Activated T-cell treated with anti-CD3 and anti-CD28 coated beads, Interleukin-2, amount 50 U/mL, for 4 hours (primary cell): ENCODE measurements at regions not wholly inside any gene's neighbourhood (a gene's known extent, or its start where the extent isn't known, plus 50 kb on each side); places are given as distances from the start of the nearest gene placed in this dataset.
A peak's percentile ranks its signal among the peaks of the same experiment; 100 is the strongest.

Experiments used
- ATAC-seq, 2 donors: fragments of 200-7000 bp; cut with Tn5 transposase; one replicate each; pipeline ENCODE4 v1.10.0; 2021
- DNase-seq: peaks from one replicate; pipeline ENCODE4 v3.0.0-alpha.2; 2020
- H3K27me3 Mint-ChIP-seq: one replicate; pipeline ENCODE4 v1.8.0; 2021; ENCODE audit warnings: low read depth, mixed read lengths
- H3K36me3 Mint-ChIP-seq: one replicate; pipeline ENCODE4 v1.8.0; 2022; ENCODE audit warnings: mixed read lengths; ENCODE audit not compliant: insufficient read depth
- H3K4me1 Mint-ChIP-seq: one replicate; pipeline ENCODE4 v1.8.0; 2021; ENCODE audit warnings: low read depth, mixed read lengths
- H3K4me3 Mint-ChIP-seq: one replicate; pipeline ENCODE4 v1.8.0; 2021; ENCODE audit warnings: mild to moderate bottlenecking, moderate library complexity, mixed read lengths
- H3K9me3 Mint-ChIP-seq: one replicate; pipeline ENCODE4 v1.8.0; 2021; ENCODE audit warnings: mixed read lengths

DNA sequence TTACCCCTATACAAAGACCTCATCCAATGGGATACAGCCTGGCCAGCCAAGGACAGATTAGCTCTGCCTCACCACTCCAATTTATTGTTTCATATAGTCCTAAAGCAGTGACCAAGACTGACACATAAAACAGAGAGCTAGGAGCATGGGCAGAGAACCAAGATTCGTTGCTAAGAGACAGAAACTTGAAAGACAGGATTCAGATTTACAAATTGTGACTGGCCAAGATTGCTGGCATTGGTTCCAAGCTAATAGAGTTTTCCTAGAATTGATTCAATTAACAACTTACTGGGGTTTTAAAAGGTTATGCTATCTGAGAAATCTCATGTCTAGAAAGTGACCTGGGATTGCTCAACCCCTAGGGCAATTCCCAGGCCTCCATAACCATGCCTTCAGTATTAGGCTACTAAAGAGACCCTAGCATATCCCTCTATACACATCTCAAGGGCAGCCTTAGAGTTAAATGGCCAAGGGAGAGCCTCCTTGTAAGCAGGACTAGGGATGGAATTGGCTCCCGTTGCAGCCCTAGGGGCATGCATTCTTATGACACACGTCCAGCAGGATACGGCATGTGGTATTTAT, 75.6 kb downstream of the ICOS start:
- Mint-ChIP-seq H3K4me1 (peaks cover 48% of the 10 kb centered on the region), H3K9me3 (peaks cover 6% of the 10 kb centered on the region), H3K4me3 (no peak overlapping the region), H3K36me3 (no peaks in the 10 kb centered on the region), H3K27me3 (no peaks in the 10 kb centered on the region)
- DNase-seq (no peak), ATAC-seq (no peak)

GRCh38 chr2:204015118-204015843, 78.7 kb downstream of the ICOS start:
- peak; percentile 32 to 34 for ATAC-seq
- Mint-ChIP-seq H3K4me1 (peaks cover 44% of the 10 kb centered on the region), H3K27me3 (no peaks in the 10 kb centered on the region), H3K9me3 (peaks cover 2% of the 10 kb centered on the region), H3K36me3 (peaks cover 1% of the 10 kb centered on the region), H3K4me3 (no peak overlapping the region)
- DNase-seq: no peak

DNA sequence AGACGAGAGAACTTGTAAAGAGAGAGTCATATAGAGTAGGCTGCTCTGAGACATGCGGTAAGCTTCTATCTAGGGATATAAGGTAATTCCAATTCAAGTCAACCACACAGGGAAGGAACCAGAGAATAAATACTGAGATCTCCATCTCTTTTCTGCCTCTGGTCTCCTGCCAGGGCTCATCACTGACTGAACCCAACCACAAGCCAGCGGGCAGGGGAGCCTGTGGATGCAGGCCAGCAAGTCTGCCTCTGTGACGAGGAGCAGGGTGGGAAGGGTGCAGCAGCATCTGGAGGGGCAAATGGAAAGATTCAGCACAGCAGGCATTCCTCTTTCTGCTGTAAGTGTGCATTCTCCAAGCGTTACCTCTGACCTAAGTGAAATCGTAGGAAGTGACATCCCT, 82.2 kb downstream of the ICOS start:
- ATAC-seq (no peak), DNase-seq (no peak)
- Mint-ChIP-seq H3K9me3 (peaks cover 2% of the 10 kb centered on the region), H3K27me3 (no peaks in the 10 kb centered on the region), H3K36me3 (peaks cover 1% of the 10 kb centered on the region), H3K4me3 (no peak overlapping the region), H3K4me1 (peaks cover 45% of the 10 kb centered on the region)

GRCh38 chr2:204019572-204020501, 83.3 kb downstream of the ICOS start:
- peaks cover 47% of the 10 kb centered on the region for H3K4me1 Mint-ChIP-seq

GRCh38 chr2:204021290-204022081, 84.9 kb downstream of the ICOS start:
- peaks cover 1% of the 10 kb centered on the region for H3K36me3 Mint-ChIP-seq
- no peaks in the 10 kb centered on the region for H3K9me3 Mint-ChIP-seq
- H3K4me1 Mint-ChIP-seq: peaks cover 38% of the 10 kb centered on the region
- DNase-seq (no peak), ATAC-seq (no peak)
- no peaks in the 10 kb centered on the region for H3K27me3 Mint-ChIP-seq
- H3K4me3 Mint-ChIP-seq: no peak overlapping the region

More at GRCh38 chr2:204019572-204020501, 83.3 kb downstream of the ICOS start:
- DNase-seq (peak; percentile 30), ATAC-seq (peak; percentile 86 to 89)
- H3K27me3 Mint-ChIP-seq: no peaks in the 10 kb centered on the region
- H3K36me3 Mint-ChIP-seq: peaks cover 1% of the 10 kb centered on the region
- H3K9me3 Mint-ChIP-seq: peaks cover 2% of the 10 kb centered on the region
- no peak overlapping the region for H3K4me3 Mint-ChIP-seq

GRCh38 chr2:204022550-204022949, 86.0 kb downstream of the ICOS start:
- ATAC-seq: peak in 1 of 2 donors; percentile 15
- no peak for DNase-seq
- peaks cover 1% of the 10 kb centered on the region for H3K36me3 Mint-ChIP-seq
- H3K9me3 Mint-ChIP-seq: no peaks in the 10 kb centered on the region
- H3K4me3 Mint-ChIP-seq: no peak overlapping the region
- H3K4me1 Mint-ChIP-seq: peaks cover 48% of the 10 kb centered on the region
- H3K27me3 Mint-ChIP-seq: no peaks in the 10 kb centered on the region

GRCh38 chr2:204023088-204023487, 86.5 kb downstream of the ICOS start:
- DNase-seq (no peak), ATAC-seq (no peak)
- H3K4me3 Mint-ChIP-seq: no peak overlapping the region
- no peaks in the 10 kb centered on the region for H3K27me3 Mint-ChIP-seq
- H3K4me1 Mint-ChIP-seq: peaks cover 52% of the 10 kb centered on the region
- no peaks in the 10 kb centered on the region for H3K9me3 Mint-ChIP-seq
- no peaks in the 10 kb centered on the region for H3K36me3 Mint-ChIP-seq

DNA sequence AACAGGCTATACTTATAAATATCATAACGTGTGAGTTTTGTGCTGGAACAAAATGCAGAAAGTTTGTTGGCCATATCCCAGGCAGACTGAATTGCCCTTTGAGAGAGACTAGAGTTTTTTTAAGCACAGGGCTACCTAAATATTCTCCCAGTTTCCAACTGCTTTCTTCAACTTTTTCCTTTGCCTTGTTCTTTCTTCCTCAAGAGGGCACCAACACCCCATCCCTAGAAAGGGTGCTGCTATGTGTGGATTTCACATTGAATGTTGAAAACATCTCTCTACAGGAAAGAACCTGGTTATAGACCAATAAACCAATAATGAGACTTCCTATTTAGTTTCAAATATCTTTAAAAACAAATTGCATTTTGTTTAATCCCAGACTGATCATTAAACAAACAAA, 87.9 kb downstream of the ICOS start:
- H3K4me1 Mint-ChIP-seq: peaks cover 40% of the 10 kb centered on the region
- no peak overlapping the region for H3K4me3 Mint-ChIP-seq
- no peak for ATAC-seq
- no peaks in the 10 kb centered on the region for H3K27me3 Mint-ChIP-seq
- H3K9me3 Mint-ChIP-seq: peaks cover 6% of the 10 kb centered on the region
- H3K36me3 Mint-ChIP-seq: no peaks in the 10 kb centered on the region
- DNase-seq: no peak

DNA sequence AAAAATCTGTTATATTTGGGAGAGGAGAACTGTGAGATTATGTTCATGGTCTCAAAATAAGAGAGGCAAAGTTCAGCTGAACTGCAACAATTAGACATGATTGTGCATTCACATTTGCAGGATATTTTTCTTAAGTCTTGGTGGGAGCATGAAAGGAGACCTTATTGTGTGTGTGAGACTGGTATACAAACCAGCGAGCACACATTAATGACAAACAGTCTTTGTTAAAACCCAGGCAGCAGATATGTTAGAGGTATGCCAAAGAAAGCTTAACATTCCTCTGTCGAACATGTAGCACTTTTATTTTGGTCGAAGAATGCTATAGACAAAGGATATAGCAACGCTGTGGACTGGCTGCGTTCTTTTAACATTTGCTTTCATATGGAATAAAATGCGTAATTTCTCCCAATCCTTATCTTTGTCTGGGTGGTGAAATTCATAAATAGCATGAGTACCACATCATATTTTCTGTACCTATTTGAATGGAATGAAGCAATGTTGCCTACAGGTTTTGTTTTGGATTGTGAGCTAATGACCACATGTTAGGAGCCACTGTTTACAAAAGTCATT, 88.4 kb downstream of the ICOS start:
- Mint-ChIP-seq H3K9me3 (peaks cover 6% of the 10 kb centered on the region), H3K36me3 (no peaks in the 10 kb centered on the region), H3K4me1 (peaks cover 38% of the 10 kb centered on the region), H3K4me3 (no peak overlapping the region), H3K27me3 (no peaks in the 10 kb centered on the region)
- DNase-seq (no peak), ATAC-seq (no peak)

GRCh38 chr2:204026294-204026693, 89.7 kb downstream of the ICOS start:
- ATAC-seq (no peak), DNase-seq (no peak)
- H3K4me3 Mint-ChIP-seq: peak overlapping the region; percentile 24
- H3K36me3 Mint-ChIP-seq: no peaks in the 10 kb centered on the region
- H3K9me3 Mint-ChIP-seq: peaks cover 6% of the 10 kb centered on the region
- peaks cover 34% of the 10 kb centered on the region for H3K4me1 Mint-ChIP-seq
- H3K27me3 Mint-ChIP-seq: no peaks in the 10 kb centered on the region

DNA sequence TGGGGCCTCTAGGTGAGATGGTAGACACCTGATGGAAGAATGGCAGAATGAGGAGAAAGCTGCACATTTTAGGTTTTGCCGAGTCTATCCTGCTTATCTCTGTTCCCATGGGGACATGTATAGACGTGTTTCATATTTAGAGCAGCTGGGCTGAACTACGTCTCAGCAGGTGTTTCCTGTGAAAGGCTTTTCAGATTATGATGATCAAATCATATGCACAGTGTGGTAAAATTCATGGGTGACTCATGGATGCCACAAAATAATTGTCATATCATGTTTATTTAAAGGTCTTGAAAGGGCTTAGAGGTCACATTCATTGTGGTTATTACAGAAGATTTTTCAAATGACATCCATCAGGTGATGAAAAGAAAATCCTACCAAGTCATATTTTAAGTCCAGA, 90.5 kb downstream of the ICOS start:
- Mint-ChIP-seq H3K4me3 (no peak overlapping the region), H3K4me1 (peaks cover 34% of the 10 kb centered on the region), H3K27me3 (no peaks in the 10 kb centered on the region), H3K36me3 (no peaks in the 10 kb centered on the region), H3K9me3 (peaks cover 6% of the 10 kb centered on the region)
- peak; percentile 86 to 96 for ATAC-seq
- DNase-seq: no peak

- H3K4me3 Mint-ChIP-seq: no peak overlapping the region
- no peak for DNase-seq
- no peaks in the 10 kb centered on the region for H3K27me3 Mint-ChIP-seq
- peaks cover 16% of the 10 kb centered on the region for H3K4me1 Mint-ChIP-seq
- ATAC-seq: no peak
- no peaks in the 10 kb centered on the region for H3K36me3 Mint-ChIP-seq
- peaks cover 6% of the 10 kb centered on the region for H3K9me3 Mint-ChIP-seq
Observed at GRCh38 chr2:204030322-204030721, 93.8 kb downstream of the ICOS start.

GRCh38 chr2:204031056-204031455, 94.5 kb downstream of the ICOS start:
- DNase-seq: no peak
- Mint-ChIP-seq H3K27me3 (no peaks in the 10 kb centered on the region), H3K9me3 (peaks cover 6% of the 10 kb centered on the region), H3K4me3 (no peak overlapping the region), H3K4me1 (peaks cover 16% of the 10 kb centered on the region), H3K36me3 (no peaks in the 10 kb centered on the region)
- ATAC-seq: no peak

- no peak for ATAC-seq
Observed at GRCh38 chr2:204032301-204032700, 95.7 kb downstream of the ICOS start.

More at GRCh38 chr2:204032301-204032700, 95.7 kb downstream of the ICOS start:
- Mint-ChIP-seq H3K4me3 (no peak overlapping the region), H3K36me3 (no peaks in the 10 kb centered on the region), H3K27me3 (no peaks in the 10 kb centered on the region), H3K9me3 (peaks cover 6% of the 10 kb centered on the region), H3K4me1 (peaks cover 6% of the 10 kb centered on the region)
- no peak for DNase-seq
